GM18907 (cell line): ENCODE measurements at regions not wholly inside any gene's neighbourhood (a gene's known extent, or its start where the extent isn't known, plus 50 kb on each side); places are given as distances from the start of the nearest gene placed in this dataset.

Experiments
- ATAC-seq: cut with Tn5 transposase; IDR thresholded peaks from one replicate; pipeline ENCODE4 v1.9.1; 2021; ENCODE audit warnings: mild to moderate bottlenecking, moderate library complexity; ENCODE audit not compliant: unreplicated experiment

DNA sequence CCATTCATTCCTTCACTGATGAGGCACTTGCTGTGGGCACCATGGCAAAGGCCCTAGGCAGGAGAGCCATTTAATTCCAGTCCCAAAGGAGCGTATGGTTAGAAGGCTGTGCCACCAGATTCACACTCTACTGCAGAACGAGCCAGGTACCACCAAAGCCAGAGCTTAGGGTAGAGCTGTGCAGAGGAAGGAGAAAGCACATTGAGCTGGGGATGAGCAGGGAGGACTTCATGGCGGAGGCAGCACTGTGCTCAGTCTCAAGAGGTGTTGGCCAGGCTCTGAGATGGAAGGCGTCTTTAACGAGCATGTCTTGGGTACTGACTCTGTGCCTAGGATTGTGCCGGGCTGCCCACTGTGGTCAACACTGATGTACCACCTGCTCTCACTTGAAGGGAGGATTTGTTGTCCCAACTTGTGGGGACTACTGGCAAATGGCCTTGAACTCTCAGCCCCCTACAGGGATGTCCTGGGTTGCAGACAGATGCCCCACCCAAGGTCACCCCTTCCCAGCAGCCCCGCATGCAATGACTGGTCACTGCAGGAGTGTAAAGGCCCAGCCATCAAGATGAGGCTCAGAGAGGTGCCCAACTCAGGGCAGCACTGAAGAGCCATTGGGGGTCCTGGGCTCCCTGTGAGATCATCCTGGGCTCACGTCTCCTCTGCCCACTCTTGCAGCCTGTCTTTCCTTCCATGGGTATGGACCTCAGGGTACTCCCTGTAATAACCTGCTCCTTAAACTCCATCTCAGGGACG lies 251.4 kb downstream of the GLI2 start:
- no peak for ATAC-seq

DNA sequence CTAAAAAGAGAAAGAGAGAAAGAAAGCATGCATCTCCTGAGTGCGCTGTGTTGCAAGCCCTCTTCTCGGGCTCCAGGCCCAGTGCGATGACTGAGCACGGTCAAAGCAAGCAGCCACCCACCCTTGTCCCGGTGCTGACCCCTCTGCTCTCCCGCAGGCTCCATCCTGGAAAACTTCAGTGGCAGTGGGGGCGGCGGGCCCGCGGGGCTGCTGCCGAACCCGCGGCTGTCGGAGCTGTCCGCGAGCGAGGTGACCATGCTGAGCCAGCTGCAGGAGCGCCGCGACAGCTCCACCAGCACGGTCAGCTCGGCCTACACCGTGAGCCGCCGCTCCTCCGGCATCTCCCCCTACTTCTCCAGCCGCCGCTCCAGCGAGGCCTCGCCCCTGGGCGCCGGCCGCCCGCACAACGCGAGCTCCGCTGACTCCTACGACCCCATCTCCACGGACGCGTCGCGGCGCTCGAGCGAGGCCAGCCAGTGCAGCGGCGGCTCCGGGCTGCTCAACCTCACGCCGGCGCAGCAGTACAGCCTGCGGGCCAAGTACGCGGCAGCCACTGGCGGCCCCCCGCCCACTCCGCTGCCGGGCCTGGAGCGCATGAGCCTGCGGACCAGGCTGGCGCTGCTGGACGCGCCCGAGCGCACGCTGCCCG lies 252.5 kb downstream of the GLI2 start:
- ATAC-seq = no peak

DNA sequence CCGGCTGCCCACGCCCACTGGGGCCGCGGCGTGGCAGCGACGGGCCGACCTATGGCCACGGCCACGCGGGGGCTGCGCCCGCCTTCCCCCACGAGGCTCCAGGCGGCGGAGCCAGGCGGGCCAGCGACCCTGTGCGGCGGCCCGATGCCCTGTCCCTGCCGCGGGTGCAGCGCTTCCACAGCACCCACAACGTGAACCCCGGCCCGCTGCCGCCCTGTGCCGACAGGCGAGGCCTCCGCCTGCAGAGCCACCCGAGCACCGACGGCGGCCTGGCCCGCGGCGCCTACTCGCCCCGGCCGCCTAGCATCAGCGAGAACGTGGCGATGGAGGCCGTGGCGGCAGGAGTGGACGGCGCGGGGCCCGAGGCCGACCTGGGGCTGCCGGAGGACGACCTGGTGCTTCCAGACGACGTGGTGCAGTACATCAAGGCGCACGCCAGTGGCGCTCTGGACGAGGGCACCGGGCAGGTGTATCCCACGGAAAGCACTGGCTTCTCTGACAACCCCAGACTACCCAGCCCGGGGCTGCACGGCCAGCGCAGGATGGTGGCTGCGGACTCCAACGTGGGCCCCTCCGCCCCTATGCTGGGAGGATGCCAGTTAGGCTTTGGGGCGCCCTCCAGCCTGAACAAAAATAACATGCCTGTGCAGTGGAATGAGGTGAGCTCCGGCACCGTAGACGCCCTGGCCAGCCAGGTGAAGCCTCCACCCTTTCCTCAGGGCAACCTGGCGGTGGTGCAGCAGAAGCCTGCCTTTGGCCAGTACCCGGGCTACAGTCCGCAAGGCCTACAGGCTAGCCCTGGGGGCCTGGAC lies 253.2 kb downstream of the GLI2 start:
- ATAC-seq = no peak

DNA sequence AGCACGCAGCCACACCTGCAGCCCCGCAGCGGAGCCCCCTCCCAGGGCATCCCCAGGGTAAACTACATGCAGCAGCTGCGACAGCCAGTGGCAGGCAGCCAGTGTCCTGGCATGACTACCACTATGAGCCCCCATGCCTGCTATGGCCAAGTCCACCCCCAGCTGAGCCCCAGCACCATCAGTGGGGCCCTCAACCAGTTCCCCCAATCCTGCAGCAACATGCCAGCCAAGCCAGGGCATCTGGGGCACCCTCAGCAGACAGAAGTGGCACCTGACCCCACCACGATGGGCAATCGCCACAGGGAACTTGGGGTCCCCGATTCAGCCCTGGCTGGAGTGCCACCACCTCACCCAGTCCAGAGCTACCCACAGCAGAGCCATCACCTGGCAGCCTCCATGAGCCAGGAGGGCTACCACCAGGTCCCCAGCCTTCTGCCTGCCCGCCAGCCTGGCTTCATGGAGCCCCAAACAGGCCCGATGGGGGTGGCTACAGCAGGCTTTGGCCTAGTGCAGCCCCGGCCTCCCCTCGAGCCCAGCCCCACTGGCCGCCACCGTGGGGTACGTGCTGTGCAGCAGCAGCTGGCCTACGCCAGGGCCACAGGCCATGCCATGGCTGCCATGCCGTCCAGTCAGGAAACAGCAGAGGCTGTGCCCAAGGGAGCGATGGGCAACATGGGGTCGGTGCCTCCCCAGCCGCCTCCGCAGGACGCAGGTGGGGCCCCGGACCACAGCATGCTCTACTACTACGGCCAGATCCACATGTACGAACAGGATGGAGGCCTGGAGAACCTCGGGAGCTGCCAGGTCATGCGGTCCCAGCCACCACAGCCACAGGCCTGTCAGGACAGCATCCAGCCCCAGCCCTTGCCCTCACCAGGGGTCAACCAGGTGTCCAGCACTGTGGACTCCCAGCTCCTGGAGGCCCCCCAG lies 254.1 kb downstream of the GLI2 start:
- no peak for ATAC-seq

DNA sequence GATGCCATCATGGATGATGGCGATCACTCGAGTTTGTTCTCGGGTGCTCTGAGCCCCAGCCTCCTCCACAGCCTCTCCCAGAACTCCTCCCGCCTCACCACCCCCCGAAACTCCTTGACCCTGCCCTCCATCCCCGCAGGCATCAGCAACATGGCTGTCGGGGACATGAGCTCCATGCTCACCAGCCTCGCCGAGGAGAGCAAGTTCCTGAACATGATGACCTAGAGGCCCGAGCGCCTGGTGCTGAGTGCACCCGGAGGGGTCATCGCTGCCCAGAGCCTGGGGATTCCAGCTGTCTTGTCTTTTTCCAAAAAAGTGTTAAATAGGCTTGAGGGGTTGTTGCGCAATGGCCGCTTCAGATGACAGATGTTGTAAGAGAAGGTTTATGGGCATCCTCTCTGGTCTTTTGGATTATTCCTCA lies 254.8 kb downstream of the GLI2 start:
- no peak for ATAC-seq

DNA sequence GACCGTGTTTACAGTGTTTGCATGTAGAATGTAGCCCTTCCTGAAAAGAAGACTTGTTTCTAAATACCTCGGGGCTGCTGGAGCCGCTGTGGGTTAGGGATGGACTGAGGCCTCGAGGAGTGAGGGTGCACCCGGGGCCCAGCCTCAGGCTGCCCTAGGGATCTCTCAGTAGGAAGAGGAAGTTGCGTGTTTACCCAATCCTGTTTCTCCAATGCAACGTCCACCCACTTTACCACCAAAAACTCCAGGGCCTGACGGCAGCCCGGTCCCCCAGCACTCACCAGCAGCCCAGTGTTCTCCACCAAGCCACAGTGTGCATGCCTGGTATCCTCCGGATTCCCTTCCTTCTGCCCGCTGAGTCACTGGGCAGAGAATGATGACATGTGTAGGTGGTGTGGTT lies 255.8 kb downstream of the GLI2 start:
- no peak for ATAC-seq

DNA sequence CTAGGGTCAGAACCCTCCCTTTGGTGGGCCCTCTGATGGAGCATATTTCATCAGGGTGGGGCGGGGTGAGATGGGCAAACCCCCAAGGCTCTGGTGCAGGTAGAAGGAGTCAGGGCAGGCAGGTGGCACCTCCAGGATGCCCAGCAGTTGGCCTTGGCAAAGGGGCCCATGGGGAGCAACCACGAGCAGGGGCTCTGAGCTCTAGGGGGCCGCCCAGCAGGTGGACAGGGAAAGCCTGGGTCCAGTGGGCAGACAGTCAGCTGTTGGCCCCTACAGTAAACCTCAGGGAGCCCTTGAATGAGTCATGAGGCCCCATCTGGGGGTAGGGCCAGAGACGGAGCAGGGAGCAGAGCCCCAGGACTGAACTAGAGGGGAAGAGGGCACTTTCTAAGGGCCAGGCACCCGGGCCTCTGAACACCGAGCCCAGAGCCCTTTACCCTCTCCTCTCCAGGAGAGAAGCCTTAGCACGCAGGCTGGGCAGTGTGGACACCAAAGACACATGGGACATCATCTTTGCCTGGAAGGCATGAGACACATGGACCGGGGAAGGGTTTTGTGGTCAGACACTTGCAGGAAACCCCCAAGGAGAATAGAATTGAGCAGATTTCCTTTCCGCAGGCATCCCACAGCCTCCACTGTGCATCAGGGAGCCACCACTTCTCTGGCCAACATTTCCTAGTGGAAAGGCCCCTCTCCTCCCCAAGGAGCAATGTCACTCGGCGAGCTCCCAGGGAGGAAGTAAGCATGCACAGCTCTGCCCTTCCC lies 257.3 kb downstream of the GLI2 start:
- no peak for ATAC-seq

DNA sequence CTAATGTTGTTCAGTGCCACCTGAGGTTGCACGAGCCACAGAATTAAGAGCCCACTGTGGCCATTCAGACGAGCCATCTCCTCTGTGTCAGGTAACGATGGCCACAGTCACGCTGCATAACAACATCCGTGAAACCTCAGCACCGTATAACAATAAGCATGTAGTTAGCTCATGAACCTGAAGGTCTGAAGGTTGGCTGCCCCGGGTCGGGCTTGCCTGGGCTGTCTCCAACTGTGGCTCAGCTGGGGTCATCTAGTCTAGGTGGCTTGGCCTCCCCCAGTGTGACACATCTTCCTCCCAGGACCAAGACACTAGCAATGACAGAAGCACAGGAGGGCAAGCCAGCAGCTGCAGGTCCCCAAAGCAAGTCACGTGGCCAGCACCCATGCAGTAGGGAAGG lies 258.0 kb downstream of the GLI2 start:
- no peak for ATAC-seq

DNA sequence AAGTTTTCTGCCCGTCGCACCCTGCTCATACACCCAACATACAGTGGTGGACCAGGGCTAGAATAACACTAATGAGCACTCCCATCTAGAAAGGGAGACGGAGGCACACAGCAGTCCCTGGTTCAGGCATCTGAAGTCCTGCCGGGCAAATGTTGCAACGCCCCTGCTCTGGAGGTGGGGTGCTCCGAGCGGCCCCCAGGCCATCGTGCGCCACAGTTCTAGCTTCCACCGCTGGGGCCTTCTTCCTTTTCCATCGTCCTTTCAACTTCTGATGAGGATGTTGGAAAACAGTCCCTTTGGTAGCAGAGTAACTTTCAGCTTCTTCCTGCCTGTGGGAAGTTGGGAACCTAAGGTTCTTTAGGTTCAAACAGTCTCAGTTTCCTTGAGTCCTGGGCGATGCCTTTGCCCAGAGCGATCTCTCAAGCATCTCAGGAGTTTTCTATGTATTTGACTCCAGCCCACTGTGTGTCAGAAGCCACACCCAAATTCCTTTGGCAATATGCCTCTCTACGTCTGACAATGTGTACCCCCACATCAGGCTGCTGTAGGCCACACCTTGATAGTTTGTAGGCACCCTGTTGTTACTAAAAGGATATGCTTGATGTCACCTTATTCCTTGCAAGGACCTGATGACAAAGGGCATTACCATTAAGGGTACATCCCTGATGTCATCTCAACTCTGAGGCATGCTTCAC lies 258.8 kb downstream of the GLI2 start:
- ATAC-seq = no peak

DNA sequence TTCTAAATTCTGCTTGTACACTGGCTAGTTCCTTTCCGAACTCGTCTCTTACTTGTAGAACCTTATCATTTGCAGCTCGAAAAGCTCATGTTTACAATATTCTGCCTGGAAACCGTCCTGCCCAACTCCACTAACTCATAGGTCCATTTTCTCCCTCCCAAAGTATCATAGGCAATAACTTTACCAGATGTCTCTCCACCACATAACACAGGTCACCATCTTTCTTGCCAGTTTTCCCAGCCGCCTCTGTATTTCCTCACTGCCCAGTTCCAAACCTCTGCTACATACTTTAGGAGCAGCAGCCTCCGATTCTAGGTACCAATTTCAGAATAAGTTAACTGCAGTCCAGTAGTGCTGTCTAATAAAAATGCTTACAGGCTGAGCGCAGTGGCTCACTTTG lies 259.5 kb downstream of the GLI2 start:
- no peak for ATAC-seq

DNA sequence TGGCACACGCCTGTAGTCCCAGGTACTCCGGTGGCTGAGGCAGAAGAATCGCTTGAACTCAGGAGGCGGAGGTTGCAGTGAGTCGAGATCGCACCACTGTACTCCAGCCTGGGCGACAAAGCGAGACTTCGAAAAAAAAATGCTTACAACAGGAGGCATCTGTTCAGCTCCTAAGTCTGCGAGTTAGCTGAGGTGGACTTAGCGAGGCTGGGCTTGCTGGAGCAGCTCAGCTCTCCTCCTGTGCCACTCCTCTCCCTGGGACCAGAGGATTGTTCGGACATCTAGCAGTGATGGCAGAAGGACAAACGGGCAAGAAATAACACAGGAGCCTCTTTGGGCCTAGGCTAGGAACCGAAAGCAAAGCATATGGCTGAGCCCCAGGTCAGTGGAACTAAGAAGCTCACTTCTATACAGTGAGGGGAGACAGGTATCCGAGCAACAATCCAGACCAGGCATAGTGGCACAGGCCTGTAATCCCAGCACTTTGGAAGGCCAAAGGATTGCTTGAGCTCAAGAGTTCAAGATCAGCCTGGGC lies 260.1 kb downstream of the GLI2 start:
- ATAC-seq = no peak

DNA sequence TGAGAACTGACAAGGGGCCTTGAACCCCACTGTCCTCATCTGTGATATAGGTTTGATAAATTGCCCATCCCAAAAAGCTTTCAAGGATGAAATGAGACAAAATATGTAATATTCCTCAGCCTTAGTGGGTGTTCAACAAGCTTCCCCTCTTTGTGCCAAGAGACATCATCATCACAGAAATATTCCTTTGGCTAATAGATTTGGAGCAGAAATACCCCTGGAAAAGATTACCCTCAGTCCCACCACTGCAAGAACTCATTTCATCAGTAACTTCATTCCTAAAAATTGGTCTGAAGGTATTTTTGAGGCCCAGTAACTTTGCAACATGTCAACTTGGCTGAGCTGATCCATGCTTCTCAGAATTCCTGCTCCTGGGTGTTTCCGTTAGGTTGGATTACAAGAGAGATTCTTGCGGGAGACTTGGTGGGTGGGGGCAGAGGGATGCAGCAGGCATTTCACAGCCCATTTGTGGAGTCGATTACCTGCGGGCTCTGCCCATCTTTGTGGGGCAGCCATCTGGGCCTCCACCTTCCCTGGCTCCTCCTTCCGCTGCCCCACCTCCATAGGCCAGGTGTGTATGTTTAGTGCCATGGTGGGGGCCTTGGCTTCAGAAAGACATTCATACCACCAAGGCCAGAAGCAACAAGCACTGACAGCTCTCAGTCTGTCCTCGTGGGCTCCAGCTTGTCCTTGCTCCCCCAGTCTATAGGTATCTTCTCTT lies 263.9 kb downstream of the GLI2 start:
- ATAC-seq = no peak

DNA sequence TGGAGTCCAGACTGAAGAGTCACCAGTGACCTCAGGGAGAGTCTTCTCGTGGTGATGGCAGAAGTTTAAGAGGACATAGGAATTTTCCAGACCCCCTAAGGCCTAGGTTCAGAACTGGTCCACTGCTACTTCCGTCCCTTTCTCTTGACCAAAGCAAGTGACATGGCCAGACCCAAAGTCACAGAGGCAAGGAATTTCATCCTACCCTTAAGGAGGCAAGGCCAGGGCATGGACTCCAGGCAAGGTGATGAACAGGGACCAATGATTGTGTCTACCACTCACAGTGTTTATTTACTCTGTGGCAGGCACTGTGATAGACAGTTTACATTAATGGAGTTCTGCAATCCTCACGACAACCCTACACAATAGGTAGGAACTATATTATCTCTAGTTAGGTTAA lies 265.1 kb downstream of the GLI2 start:
- ATAC-seq = no peak

DNA sequence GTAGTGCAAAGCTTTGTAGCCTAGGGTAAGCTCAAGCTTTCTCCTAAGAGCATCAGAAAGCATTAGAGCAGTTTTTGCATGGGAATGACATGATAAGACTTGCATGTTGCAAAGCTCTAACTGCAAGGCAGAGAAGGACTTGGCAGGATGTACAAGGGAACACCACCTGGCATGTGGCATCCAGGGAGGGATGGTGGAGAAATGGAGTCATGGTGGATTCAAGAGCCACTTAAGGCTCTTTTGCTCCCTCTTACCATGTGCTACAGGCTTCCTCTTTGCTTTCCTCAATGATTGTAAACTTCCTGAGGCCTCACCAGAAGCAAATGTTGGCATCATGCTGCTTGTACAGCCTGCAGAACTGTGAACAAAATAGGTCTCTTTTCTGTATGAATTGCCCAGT lies 266.0 kb downstream of the GLI2 start:
- no peak for ATAC-seq

DNA sequence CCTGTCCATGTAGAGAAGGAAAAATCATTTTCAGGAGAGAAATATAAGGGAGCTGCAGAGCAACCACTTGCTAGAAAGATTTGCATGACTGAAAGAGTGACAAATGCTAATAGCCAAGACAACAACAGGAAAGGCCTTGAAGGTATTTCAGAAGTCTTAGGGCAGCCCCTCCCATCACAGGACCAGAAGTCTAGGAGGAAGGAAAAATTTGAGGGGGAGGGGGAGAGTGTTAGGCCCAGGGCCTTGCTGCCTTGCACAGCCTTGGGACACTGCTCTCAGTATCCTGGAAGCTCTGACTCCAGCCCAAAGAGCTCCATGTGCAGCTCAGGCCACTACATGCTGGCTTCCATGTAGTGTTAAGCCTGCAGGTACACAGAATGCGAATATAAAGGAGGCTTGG lies 266.9 kb downstream of the GLI2 start:
- no peak for ATAC-seq

DNA sequence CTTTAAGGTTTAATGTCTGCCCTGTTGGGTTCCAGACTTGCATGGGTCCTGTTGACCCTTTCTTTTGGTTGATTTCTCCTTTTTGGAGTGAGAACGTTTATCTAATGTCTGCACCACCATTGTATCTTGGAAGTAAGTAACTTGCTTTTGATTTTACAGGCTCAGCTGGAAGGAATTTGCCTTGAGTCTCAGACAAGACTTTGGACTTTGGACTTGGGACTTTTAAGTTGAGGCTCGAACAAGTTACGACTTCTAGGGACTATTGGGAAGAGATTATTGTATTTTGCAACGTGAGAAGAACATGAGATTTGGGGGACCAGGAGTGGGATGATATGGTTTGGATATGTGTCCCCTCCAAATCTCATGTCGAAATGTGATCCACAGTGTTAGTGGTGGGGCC lies 267.7 kb downstream of the GLI2 start:
- ATAC-seq = no peak

DNA sequence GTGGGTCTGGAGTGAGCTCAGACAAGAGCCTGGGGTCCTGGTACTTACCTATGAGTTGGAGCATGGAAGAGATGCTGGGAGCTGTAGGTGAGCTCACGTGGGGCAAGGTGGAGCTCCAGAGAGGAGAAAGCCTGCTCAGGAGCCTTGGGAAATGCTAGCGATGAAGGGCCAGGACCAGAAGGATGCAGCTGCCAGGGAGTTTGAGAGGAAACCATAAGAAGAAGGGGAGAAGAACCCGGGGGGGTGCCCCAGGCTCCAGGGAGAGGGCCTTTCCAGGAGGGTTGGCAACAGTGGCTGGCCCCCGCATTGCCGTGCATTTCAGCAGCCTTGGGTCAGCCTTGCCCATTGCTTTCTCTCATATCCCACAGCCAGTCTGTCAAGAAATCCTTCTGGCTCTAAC lies 268.7 kb downstream of the GLI2 start:
- ATAC-seq = no peak

DNA sequence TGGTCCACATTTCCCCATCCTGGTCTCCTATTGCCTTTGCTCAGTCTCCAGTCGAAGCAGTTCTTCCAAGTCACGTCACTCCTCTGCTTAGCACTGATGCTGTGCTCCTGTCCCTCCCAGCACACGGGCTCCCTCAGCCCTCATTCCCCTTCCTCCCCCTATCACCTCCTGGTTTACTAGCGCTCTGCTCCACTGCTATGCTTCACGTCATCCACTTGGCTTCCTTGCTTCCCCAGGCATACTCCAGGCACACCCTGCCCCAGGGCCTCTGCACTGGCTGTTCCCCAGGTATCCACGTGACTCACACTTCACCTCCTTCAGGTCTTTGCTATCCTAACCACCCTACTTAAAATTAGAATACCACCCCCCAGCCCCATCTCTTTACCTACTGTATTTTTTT lies 269.3 kb downstream of the GLI2 start:
- no peak for ATAC-seq

DNA sequence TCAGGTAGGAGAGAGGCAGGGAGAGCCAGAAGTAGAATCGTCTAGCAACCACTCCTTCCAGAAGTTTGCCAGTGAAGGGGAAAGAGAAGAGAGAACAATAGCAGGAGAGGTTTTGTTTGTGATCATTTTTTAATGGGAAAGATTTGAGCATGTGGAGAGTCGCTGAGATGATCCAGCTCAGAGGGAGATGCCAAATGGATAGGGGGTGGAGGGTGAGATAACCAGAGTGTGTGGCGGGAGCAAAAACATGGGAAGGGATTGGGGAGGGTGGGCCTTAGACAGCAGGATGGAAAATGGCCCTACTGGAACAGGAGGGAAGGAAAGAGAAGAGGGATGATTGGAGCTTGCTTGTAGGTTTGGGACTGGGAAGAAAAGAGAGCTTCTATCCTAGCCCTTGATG lies 269.8 kb downstream of the GLI2 start:
- ATAC-seq = no peak
